DND-41 (cell line): ENCODE measurements at regions not wholly inside any gene's neighbourhood (a gene's known extent, or its start where the extent isn't known, plus 50 kb on each side); places are given as distances from the start of the nearest gene placed in this dataset.

Source experiments
- CTCF ChIP-seq: IDR thresholded peaks from 2 replicates; pipeline ENCODE4 v1.5.1; 2012; ENCODE audit warnings: borderline replicate concordance, low read length, moderate library complexity, mild to moderate bottlenecking; ENCODE audit not compliant: poor library complexity, severe bottlenecking; ENCODE audit errors: extremely low read depth
- EZH2 ChIP-seq: IDR thresholded peaks from 3 replicates; pipeline ENCODE4 v1.6.1; 2012; ENCODE audit warnings: borderline replicate concordance, low read depth, mild to moderate bottlenecking, moderate library complexity, low read length, inconsistent platforms; ENCODE audit not compliant: severe bottlenecking

- no peak for TF ChIP-seq CTCF
- no peak for TF ChIP-seq EZH2
Measured at GRCh38 chr17:52237151-52237550, 78.6 kb upstream of the CA10 start.
